Amniotic epithelial cell (primary cell): ENCODE measurements at regions not wholly inside any gene's neighbourhood (a gene's known extent, or its start where the extent isn't known, plus 50 kb on each side); places are given as distances from the start of the nearest gene placed in this dataset.
"Not testable (repeated sequence)": the region's sequence is repeated elsewhere in the genome, so short reads cannot be mapped to it uniquely, and the experiment has no call there.

Source experiments
- DNase-seq: peaks from one replicate; pipeline ENCODE4 v3.0.0-alpha.2; 2010; ENCODE audit warnings: low read depth

GRCh38 chr9:106107716-106108115 lies 413.4 kb downstream of the TMEM38B start:
- DNase-seq = no peak

DNA sequence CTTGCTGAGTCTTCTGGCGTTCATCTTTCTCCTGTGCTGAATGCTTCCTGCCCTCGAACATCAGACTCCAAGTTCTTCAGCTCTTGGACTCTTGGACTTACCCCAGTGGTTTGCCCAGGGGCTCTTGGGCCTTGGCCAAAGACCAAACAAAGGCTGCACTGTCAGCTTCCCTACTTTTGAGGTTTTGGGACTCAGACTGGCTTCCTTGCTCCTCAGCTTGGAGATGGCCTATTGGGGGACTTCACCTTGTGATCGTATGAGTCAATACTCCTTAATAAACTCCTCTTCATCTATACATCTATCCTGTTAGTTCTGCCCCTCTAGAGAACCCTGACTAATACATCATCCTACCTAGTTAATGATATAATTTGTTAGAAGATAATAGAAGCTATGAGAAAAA lies 415.4 kb downstream of the TMEM38B start:
- DNase-seq = not testable (repeated sequence)

GRCh38 chr9:106110483-106110882 lies 416.1 kb downstream of the TMEM38B start:
- DNase-seq = no peak

- DNase-seq = no peak
Observed at GRCh38 chr9:106111039-106111730, 416.8 kb downstream of the TMEM38B start.

DNA sequence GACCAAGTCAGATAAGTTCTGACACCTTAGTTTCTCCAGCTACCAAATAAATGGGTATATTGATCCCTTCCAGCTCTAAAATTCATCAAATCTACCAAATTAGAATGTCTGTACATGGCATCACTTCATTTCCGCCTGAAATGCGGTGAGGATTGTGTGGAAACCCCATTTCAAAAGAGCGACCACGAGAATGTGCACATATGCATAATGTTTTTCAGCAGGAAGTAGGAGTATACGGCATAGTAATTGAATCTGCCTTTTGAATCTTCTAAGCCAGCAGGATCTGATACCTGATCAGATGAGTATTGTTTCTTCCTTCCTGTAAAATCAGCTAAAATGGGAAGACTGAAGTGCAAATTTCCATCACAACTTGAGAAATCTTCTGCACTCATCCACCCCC lies 418.6 kb downstream of the TMEM38B start:
- no peak for DNase-seq

DNA sequence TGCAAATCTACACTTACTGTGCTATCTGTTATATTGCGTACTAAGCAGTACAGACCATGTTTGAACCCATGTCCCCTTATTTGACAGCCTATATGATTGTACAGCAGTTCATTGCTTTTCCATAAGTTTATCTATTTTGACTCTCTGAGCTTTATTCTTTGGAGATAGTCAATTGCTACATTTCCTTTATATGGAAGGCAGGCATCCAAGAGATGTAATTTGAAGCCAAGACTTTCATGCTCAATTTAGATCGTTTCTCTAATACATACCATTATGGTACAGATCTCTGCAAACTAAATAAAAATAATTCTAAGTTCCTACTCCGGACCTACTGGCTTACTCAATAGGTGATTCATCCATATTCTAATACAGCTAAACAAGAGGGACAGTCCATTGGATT lies 424.8 kb downstream of the TMEM38B start:
- DNase-seq = no peak

DNA sequence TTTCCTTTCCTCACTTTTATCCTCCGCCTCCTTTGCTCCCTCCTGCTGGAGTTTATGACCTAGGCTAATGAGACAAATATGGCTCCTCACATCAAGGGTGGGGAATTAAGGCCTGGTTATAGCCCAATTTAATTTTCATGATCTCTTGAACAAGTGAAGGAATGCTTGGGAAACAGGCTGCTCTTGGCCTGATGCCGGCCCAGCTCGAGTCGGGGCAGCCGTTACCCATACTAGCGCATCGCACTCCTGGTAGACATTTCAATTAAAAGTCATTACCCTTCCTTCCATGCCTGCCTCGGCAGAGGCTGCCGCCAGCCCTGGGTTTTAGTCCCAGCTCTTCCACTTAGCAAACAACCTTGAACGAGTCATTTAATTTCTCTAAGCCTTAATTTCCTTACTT lies 425.7 kb downstream of the TMEM38B start:
- DNase-seq = no peak

DNA sequence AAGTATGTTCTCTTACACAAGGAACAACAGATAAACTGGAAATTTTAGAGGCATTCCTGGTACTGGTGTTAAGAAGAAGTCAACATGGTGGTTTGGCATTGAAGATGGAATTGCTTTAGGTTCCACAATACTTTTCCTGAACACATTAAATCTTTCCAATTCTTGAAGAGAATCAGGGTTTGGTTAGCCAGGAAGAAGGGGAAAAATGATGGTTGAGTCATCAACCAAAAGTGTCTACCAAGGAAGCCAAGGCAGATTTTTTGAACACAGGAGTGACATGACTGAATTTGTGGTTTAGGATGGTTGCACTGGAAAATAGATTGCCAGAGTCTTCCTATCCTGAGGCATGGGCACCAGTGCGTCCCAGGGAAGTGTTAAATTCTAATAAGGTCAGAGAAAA lies 433.4 kb downstream of the TMEM38B start:
- DNase-seq = no peak

DNA sequence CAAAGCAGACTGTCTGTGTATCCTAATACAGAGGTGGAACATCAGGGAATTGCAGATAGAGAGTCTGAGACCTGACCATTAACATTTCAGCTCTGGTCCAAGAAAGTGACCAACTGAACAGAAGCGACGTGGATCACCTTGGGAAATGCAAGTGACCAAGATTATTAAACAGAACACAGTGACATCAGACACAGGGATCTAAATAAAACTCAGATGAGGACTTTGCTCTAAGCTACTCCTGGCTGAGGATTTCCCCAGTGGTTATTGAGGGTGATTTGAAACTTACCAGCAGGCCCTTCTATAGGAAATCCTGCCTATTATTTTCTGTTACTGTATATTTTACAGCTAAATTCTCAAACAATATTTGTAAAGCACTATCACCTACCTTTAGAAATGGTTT lies 436.0 kb downstream of the TMEM38B start:
- DNase-seq = no peak

DNA sequence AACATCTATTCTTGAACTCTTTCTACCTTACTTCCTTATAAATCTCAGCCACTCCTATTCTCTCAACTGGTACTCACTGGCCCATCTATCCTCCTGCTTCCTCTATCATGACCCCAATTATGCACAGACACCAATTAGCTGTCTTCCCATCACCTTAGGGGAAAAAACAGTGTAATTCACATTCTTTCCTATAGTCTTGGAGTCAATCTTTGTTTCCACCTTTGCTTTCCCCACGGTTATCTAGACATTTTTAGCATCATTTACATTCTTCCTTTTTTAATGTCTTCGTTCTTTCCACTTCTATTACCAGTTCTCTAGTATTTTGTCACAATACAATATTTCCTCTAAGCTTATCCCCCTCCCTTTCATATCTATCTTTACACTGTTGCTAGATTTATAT lies 449.4 kb downstream of the TMEM38B start:
- DNase-seq = no peak

- no peak for DNase-seq
Observed at GRCh38 chr9:106146066-106146840, 451.9 kb downstream of the TMEM38B start.

GRCh38 chr9:106146886-106147285 lies 452.5 kb downstream of the TMEM38B start:
- no peak for DNase-seq

DNA sequence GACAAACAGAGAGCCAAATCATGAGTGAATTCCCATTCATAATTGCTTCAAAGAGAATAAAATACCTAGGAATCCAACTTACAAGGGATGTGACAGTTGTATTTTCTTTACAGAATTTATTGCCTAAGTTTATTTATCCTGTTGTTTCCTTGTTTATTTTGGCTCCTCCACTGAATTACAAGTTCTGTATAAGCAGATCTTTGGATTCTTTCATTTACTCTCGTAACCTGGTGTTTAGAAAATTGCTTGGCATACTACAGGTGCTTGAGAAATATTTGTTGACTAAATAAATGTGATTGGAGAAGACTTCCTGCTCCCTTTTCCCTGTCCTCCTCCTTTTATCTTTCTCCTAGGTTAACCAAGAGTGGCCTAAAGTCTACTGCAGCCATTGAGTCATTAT lies 455.6 kb downstream of the TMEM38B start:
- DNase-seq = no peak

DNA sequence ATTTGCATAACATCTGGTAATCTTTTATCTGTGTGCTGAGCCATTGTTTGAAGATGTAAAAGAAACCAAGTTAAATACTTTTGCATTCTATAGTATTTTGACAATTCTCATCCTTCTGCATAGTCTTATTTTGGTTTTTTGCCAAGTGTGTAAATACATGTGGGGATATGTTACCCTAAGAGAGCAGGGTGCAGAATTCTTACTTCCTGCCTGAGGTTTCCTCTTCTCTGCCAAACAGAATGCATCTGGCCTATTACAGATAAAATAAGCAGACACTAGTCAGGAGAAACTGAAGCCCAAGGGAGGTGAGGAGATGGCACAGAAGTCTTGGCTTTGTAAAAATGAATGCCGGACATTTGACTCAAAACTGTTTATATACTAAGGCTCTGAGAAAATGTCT lies 462.1 kb downstream of the TMEM38B start:
- DNase-seq = no peak

- DNase-seq = no peak
Observed at GRCh38 chr9:106172265-106172664, 477.9 kb downstream of the TMEM38B start.

DNA sequence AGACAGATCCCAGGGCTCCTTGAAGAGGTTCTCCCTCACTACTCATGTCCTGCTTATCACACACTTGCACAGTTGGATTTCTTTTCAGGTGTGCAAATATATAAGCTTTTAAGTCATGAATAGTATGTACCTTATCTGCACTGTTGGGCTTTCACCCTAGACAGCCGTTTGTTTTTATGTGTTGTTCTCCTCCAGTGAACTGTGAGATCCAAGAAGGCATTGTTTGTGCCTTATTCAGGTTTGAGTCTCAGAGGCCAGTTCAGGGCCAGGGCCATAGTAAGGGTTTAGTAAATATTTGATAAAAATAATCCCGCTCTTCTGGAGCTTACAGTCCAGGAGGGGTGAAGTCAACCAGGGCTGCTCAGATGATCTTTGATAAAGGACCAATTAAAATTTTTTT lies 480.0 kb downstream of the TMEM38B start:
- DNase-seq = no peak

GRCh38 chr9:106177216-106177615 lies 482.9 kb downstream of the TMEM38B start:
- DNase-seq = no peak

DNA sequence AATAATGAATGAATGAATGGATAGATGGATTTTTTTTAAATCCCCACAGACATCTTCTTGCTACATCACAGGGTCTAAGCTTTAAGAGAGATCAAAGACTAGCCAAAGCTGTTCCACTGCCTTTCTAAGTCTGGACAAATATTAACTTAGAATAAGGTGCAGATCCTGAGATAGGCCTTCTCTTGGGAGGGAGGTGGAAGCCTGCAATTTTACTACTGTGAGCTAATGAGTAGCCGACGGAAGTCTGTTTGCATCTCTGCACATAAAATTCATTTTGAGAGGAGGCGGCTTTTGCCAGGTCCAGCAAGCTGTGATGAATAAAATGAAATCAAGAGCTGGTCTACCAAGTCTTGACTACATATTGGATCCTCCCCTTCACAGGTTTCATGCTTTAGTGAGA lies 484.9 kb downstream of the TMEM38B start:
- no peak for DNase-seq

DNA sequence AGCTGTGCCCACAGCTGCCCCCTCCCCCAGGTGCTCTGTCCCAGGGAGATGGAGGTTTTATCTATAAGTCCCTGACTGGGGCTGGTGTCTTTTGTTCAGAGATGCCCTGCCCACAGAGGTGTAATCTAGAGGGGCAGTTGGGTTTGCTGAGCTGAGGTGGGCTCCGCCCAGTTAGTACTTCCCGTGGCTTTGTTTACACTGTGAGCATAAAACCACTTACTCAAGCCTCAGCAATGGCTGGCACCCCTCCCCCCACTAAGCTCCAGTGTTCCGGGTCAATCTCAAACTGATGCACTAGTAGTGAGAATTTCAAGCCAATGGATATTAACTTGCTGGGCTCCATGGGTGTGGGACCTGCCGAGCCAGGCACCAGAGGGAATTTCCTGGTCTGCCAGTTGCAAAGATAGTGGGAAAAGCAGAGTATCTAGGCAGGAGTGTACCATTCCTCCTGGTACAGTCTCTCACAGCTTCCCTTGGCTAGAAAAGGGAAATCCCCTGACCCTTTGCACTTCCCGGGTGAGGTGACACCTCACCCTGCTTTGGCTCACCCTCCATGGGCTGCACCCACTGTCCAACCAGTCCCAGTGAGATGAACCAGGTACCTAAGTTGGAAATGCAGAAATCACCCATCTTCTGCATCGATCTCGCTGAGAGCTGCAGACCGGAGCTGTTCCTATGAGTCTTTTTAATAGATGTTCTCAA lies 509.6 kb downstream of the TMEM38B start:
- DNase-seq = not testable (repeated sequence)

- DNase-seq = no peak
Observed at GRCh38 chr9:106207298-106207697, 513.0 kb downstream of the TMEM38B start.

- DNase-seq = no peak
Observed at GRCh38 chr9:106218427-106218826, 524.1 kb downstream of the TMEM38B start.

GRCh38 chr9:106218854-106219253 lies 524.5 kb downstream of the TMEM38B start:
- no peak for DNase-seq

- DNase-seq = no peak
Observed at GRCh38 chr9:106220415-106220814, 526.1 kb downstream of the TMEM38B start.
